ENCODE measurements at regions not wholly inside any gene's neighbourhood (a gene's known extent, or its start where the extent isn't known, plus 50 kb on each side); places are given as distances from the start of the nearest gene placed in this dataset.
"Not testable (repeated sequence)": the region's sequence is repeated elsewhere in the genome, so short reads cannot be mapped to it uniquely, and the experiment has no call there.

GRCh38 chr20:52004715-52005114 lies 186.9 kb downstream of the ZFP64 start:
- no peak for DNase-seq

GRCh38 chr20:52004018-52004417 lies 187.6 kb downstream of the ZFP64 start:
- no peak for DNase-seq

DNA sequence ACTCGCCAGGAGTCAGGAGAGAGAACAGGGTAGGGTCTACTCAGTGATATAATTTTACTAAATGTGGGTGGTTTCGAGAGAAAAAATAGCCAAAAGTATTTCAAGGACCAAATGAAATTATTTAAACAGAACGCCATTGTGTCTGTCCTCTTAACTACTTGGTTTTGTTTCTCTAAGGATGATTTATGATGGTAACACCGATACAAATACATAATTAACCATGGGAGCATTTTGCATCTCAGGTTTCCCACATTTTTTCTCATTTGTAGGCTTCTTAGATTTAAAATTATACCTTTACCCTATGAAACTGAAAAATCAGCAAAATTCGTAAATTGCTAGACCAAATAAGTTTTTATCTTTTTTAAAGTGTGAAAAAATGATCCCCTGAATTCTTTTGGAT lies 188.2 kb downstream of the ZFP64 start:
- DNase-seq: no peak

- no peak for DNase-seq
Measured at GRCh38 chr20:52001999-52002666, 189.4 kb downstream of the ZFP64 start.

- DNase-seq: not testable (repeated sequence)
Measured at GRCh38 chr20:51997281-51997936, 194.2 kb downstream of the ZFP64 start.

GRCh38 chr20:51995551-51995951 lies 193.2 kb upstream of the SALL4 start:
- no peak for DNase-seq

GRCh38 chr20:51994751-51995417 lies 192.6 kb upstream of the SALL4 start:
- no peak for DNase-seq

GRCh38 chr20:51987812-51988211 lies 185.5 kb upstream of the SALL4 start:
- no peak for DNase-seq

- DNase-seq: no peak
Measured at GRCh38 chr20:51985013-51985415, 182.7 kb upstream of the SALL4 start.

DNA sequence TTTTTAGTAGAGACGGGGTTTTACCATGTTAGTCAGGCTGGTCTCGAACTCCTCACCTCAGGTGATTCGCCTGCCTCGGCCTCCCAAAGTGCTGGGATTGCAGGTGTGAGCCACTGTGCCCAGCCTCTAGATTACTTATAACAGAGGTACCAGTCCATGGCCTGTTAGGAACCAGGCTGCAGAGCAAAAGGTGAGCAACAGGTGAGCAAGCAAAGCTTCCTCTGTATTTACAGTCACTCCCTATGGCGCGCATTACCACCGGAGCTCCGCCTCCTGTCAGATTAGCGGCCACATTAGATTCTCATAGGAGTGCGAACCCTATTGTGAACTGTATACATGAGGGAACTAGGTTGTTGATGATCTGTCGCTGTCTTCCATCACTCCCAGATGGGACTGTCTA lies 178.0 kb upstream of the SALL4 start:
- no peak for DNase-seq

DNA sequence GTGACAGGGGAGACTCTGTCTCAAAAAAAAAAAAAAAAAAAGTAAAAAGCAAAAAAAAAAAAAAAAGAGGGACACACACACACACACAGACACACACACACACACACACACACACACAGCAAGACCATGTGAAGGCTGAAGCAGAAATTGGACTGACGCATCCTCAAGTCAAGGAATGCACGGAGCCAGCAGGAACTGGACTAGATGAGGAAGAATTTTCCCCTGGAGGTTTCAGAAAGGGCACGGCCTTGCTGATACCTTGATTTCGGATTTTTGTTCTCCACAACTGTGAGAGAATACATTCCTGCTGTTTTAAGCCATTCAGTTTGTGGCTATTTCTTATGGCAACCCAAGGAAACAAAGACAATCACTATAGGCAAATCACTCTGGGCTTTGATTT lies 176.9 kb upstream of the SALL4 start:
- no peak for DNase-seq

DNA sequence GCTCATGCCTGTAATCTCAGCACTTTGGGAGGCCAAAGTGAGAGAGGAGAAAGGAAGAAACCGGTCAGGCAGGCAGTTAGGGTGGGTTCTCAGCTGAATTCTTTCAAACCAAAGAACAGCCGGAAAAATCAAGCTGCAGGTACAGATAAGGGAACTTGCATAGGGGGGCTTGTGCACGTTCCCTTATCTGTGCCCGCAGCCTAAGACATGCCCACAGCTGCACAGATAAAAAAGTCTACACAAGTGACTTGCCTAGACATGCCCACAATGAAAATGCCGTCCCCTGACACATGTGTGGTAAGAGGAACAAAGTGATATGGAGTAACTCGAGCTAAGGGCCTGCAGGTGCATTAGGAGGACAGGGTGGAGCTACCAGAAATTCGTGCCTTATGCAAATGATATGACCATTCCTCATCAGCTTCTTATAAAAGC lies 175.8 kb upstream of the SALL4 start:
- no peak for DNase-seq

- DNase-seq: no peak
Measured at GRCh38 chr20:51972056-51972455, 169.7 kb upstream of the SALL4 start.

- no peak for DNase-seq
Measured at GRCh38 chr20:51970858-51971257, 168.5 kb upstream of the SALL4 start.

DNA sequence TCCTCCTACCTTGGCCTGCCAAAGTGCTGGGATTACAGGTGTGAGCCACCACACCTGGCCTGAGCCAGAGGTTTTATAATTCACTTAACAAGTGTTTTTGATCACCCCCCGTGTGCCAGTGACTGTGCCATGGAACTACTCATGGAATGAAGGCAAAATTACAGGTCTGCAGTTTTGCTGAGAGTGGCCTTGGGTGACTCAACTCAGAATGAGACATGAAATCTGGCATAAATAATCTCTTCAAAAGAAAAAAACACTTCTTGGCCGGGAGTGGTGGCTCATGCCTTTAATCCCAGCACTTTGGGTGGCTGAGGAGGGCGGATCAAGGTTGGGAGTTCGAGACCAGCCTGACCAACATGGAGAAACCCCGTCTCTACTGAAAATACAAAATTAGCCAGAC lies 166.9 kb upstream of the SALL4 start:
- no peak for DNase-seq

DNA sequence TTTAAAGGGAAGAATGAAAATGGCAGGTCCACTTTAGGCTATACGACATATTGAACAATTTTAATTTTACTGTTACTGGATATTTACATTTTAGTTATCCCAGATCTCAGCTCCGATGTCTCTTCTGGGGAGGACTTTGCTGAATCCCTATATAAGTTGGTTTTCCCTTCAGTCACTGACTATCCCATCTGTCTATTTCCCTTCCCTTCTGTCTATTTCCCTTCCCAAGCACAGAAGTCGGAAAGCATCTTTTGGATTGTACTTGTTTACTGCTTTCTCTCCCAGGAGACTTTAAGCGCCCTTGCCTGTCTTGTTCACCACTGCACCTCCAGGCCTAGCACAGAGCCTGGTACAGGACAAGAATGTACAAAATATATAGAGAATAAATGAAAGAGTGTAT lies 165.8 kb upstream of the SALL4 start:
- no peak for DNase-seq

GRCh38 chr20:51966296-51966971 lies 164.1 kb upstream of the SALL4 start:
- no peak for DNase-seq

- DNase-seq: no peak
Measured at GRCh38 chr20:51961964-51962761, 159.8 kb upstream of the SALL4 start.

DNA sequence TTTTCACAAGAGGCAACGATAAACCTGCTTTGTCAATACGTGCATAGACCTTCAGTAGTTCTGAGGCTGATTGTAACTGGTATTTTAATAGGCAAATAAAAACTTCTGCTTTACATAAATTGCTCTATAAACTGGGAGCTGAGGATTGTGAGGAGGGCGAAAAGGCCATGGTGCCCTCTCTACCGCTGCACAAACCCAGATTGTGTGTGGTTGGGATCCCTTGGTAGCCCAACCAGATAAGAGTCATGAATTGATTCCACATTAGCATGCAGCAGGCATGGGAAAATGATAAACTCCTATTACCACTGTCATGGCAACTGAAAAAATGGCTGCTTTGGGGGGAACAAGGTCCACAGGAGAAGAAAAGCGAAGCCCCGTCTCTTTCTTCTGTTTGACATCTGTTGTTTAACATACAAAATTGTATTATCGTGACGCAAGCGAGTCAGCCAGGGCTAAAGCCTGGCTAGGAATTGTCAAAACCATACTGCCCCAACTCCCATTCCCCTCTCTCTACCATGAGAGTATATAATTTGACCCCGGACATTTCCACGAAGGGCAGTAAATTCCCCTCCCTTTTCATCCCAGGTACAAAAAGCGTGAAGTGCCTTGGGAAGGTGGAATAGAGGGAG lies 157.8 kb upstream of the SALL4 start:
- DNase-seq: no peak

GRCh38 chr20:51959066-51959542 lies 156.8 kb upstream of the SALL4 start:
- no peak for DNase-seq

DNA sequence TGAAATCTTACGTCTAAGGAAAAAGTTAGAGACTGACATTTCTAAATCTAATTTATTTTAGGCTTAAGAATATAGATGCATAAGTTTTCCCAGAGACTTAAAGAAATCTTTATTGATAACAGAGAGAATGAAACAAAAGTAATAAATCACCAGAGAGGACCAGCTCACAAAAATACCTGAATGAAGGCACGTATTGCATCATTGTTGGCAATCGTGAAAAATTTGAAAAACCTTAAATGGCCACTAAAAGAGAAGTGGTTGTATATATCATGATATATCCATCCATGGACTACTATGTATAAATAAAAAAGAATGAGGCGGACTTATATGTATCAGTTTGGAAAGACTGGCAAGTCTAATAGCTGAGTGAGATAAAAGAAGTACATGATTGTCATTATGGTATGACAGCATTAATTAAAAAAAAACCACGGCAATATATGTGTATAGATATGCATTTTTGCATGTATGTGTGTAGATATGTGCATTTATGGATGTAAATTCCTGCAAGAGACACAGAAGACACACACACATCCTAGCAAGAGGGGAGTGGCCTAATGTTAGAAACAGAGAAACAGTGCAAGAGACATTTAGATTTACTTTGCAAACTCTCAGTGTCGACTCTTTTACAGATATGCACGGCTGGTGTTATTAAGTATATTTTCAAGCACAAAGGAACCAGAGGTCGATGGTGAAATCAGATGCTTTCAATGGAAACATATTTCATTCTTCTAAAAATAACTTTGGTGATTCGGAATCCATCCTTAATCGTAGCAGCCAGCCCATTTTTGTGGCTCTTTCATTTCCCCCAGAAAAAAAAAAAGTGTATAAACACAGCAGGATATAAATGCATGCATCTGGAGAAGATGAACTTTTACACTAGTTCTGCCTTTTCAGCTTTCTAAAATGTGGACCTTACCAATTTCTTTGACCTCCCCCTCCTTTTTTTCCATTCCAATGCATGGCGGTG lies 156.1 kb upstream of the SALL4 start:
- DNase-seq: no peak
